ENCODE measurements at regions not wholly inside any gene's neighbourhood (a gene's known extent, or its start where the extent isn't known, plus 50 kb on each side); places are given as distances from the start of the nearest gene placed in this dataset.

- TF ChIP-seq CTCF (IDR thresholded peaks at IDR 0.05) (no peak), POLR2A (IDR thresholded peaks at IDR 0.05) (no peak), POLR2AphosphoS5 (IDR thresholded peaks at IDR 0.05) (no peak)
These were observed 170.3 kb downstream of the RAB28 start for GRCh38 chr4:13313856-13314255.
